Activated CD4-positive, alpha-beta T cell treated with anti-CD3 and anti-CD28 coated beads, Interleukin-10, Interleukin-2, amounts not matched to agents 100 ng/mL and 50 ng/mL, durations not matched to agents 16 hours and 8 hours (primary cell): ENCODE measurements at regions not wholly inside any gene's neighbourhood (a gene's known extent, or its start where the extent isn't known, plus 50 kb on each side); places are given as distances from the start of the nearest gene placed in this dataset.
"Not testable (repeated sequence)": the region's sequence is repeated elsewhere in the genome, so short reads cannot be mapped to it uniquely, and the experiment has no call there.

ENCODE experiments used
- DNase-seq: peaks from one replicate; pipeline ENCODE4 v3.0.0-alpha.2; 2020

- DNase-seq = no peak
Measured at GRCh38 chrX:121172703-121173102, 125.3 kb downstream of the GLUD2 start.

DNA sequence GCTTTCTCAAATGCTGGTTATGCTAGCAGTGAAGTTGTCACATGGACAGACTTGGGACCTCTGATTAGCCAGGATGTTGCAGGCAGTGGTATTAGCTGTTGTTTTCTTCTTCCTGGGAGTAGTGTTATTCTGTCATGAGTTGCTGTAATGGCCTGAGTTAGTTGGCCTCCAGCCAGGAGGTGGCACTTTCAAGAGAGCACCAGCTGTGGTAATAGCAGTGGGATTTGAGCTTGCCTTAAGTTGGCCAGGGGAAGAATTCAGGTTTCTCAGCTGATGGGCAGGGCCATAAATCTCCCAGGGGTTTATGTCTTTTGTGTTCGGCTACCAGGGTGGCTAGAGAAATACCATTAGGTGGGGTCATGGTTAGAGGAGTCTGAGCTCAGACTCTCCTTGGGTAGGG, 132.6 kb downstream of the GLUD2 start:
- DNase-seq = no peak

DNA sequence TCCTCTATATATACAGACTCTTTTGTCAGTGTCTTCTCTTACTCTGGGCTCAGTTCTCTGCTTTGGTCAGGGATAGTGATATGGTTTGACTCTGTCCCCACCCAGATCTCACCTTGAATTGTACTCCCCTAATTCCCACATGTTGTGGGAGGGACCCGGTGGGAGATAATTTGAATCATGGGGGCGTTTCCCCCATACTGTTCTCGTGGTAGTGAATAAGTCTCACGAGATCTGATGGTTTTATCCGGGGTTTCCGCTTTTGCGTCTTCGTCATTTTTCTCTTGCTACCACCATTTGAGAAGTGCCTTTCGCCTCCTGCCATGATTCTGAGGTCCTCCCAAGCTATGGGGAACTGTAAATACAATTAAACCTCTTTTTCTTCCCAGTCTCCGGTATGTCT, 144.4 kb downstream of the GLUD2 start:
- DNase-seq = no peak

GRCh38 chrX:121195719-121196118, 148.3 kb downstream of the GLUD2 start:
- no peak for DNase-seq

DNA sequence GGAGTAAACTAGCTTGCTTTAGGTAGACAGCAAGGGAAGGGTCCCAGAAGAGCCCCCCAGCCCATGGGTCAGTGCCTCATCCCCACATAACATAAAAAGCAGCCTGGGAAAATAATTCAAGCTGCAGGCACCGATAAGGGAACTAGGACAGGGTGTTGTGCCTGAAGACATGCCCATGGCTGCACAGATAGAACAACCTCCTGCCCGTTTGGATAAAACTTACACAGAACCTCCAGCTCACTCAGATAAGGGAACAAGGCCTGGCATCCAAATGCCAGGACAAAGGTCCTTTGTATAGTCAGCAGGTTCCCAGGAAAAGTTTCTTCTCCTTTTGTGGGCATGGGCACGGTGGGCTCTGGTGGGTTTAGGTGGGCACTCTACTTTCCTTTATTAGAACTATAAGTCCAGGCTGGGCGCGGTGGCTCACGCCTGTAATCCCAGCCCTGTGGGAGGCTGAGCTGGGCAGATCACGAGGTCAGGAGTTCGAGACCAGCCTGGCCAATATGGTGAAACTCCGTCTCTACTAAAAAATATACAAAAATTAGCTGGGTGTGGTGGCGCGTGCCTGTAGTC, 149.5 kb downstream of the GLUD2 start:
- not testable (repeated sequence) for DNase-seq

- DNase-seq = no peak
Measured at GRCh38 chrX:121208563-121208962, 161.2 kb downstream of the GLUD2 start.

DNA sequence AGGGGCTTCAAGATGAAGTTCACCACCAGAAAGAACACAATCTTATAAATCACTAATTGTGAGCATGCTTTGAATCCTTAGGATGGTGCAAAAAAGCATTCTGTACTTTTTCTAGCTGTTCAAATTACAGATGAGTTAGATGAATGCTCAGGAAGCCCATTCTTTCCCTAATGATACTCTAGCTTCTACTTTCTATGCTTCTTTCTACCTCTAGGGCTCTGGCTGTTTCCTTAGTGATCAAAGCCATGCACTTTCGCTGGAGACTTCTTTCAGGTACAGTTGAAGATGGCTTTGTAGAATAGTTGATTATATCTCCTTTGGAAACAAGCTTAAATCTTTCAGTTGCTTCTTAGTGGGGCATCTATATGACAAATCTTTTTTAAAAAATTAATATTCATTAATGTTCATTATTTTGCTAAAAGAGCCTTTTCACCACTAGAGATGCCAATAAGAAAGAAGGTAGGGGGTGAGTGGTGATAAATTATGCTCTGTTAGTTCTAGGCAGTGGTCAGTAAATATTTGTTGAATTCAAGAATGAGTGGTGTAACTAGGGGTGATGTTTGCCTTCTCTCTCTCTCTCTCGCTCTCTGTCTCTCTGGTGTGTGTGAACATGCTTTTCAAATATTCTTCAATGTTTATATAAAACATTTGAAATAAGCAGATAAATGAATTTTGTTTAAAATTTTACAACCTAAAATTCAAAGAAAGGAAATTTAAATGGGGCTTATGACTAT, 169.4 kb downstream of the GLUD2 start:
- DNase-seq = no peak

DNA sequence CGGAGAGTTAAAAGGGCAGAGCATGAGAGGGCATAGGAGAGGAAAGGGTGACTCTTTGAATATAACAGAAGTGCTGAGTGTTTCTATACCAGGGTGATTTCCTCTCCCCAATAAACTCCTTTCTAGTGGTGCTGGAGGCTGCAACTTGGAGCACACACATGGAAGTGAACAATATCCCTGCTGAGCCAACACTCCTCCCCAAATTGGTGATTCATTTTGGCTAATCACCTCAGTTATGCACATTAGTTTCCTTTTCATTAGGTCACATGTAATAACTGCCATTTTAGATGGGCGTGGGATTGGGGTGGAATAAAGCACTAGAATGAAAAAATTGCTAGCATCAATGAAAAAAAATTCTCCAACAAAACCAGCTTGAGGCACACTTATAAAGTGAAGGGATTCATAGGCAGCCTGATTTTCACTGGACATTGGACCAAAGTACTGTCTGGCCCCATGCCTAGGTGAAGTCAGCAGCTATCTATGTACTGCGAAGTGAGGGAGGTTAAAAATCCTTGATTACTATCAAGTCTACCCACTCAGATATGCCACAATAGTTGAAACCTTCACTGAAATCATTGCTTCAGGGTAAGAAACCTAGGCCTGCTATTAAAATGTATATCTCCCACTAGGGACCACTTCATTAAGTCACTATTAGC, 174.0 kb downstream of the GLUD2 start:
- no peak for DNase-seq

DNA sequence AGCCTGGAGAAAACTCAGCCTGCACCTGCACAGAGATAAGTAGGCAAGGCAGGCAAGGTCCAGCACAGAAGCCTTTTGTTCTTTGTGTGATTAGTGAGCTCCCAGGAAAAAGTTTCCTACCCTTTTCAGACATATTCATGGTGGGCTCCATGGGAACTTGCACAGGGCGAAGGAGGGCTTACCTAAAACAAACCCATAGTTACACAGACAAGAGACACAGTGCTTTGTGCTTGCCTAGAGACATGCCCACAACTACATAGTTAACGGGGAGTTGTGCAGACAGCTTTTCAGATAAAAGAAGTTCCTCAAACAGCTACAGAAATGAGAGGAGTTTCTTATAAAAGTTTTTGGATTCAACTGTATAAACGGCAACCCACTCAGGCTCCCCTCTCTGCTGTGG, 180.5 kb downstream of the GLUD2 start:
- DNase-seq = no peak

- DNase-seq = no peak
Measured at GRCh38 chrX:121231566-121232358, 184.4 kb downstream of the GLUD2 start.

- no peak for DNase-seq
Measured at GRCh38 chrX:121236040-121236439, 188.6 kb downstream of the GLUD2 start.

DNA sequence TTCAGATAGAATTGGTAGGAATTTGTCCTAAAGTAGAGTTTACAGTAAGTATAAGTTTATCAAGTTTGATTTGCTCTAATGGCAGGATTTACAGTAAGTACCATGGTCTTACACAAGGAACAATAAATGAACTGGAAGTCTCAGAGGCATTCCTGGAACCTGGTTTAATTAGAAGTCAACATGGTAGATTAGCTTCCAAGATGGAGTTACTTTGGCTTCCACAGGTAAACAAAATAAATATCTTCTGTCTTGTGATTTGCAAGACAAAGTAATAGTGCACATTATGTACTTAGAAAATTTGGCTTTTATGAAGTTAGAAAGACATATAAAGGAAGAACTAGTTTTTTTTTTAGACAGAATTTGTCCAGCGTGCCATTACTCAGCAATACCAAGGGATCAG, 190.7 kb downstream of the GLUD2 start:
- DNase-seq = no peak

DNA sequence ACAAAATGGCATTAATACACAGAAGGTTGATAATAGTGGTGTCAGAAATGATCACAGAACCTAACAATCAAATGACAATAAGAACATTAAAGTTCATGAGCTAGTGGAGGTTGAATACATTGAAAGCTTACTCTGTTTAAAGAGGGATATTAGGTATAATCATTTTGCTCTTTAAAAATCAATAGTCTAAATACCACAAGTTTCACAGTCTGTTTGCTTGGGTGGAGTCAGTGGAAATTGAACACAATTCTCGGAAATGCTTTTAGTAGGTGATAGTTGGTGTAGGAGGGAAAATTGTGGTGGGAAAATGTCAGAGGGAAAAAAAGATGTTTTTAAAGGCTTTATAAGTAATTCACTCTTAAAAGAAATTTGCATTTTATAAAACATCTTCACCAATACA, 197.1 kb downstream of the GLUD2 start:
- DNase-seq = no peak

DNA sequence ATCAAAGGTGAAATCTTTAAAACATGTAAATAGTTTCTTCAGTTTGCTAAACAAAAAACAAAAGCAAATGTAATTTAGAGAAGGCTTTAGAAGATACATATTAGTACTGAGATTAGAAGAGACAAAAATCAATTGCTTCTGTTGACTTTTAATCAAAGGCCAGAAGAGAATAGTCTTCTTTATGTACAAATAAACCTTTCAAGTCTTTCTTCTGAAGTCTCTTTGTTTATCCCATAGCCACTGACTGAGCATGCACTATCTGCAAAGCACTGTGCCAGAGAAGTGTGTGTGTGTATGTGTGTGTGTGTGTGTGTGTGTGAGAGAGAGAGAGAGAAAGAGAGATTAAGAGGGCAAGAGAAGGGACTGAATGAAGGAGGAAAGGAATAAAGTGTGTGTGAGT, 198.4 kb downstream of the GLUD2 start:
- no peak for DNase-seq

GRCh38 chrX:121254336-121254735, 206.9 kb downstream of the GLUD2 start:
- DNase-seq = peak; percentile 18

- DNase-seq = peak; percentile 51
Measured at GRCh38 chrX:121256647-121257046, 209.2 kb downstream of the GLUD2 start.

DNA sequence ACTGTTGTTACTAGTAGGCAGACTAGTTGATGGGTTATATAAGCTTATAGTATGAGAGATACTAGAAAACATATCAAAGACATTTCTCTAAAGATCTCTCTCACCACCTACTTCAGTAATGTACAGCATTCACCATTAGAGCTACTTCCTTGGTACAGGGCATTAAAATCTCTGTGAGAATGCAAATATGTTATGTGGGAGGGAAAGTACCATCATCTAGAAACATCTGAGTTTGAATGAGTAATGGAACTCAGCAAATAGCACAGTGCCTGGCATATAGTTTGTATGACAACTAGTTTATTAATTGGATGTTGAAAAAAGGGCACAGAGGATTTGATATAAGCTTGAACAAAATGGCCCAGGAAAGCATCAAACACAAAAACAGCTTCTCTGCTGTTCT, 211.1 kb downstream of the GLUD2 start:
- DNase-seq = no peak

DNA sequence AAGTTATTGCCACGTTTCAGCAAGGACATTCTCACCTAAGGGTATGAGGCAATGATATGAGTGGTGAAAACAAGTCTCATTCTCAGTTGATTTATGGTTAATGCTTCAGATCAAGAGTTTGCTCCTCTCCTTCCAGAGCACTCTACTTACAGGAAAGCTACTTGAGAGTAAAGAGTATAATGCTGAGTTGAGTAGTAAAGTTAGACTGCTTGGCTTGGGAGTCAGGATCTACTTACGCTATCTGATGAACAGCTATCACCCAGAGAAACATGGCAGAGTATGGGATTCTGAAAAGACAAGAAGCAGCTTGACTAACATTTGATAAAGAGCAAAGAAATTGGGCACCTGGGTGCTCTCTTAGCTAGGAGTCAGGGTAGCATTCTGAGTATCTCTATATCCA, 211.8 kb downstream of the GLUD2 start:
- no peak for DNase-seq

GRCh38 chrX:121260596-121261240, 213.3 kb downstream of the GLUD2 start:
- no peak for DNase-seq

DNA sequence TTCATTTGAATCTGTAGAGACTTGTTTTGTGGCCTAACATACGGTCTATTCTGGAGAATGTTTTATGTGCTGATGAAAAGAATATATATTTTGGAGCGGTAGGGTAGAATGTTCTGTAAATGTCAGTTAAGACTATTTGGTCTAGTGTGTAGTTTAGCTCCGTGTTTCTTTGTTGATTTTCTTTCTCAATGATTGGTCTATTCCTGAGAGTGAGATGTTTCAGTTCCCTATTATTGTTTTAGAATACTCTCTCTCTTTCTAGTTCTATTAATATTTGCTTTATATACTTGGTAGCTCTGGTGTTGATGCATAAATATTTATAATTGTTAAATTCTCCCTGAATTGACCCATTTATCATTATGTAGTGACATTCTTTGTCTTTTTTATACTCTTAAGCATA, 236.5 kb downstream of the GLUD2 start:
- no peak for DNase-seq

GRCh38 chrX:121298499-121298898, 251.1 kb downstream of the GLUD2 start:
- DNase-seq = peak; percentile 9

- peak; percentile 33 for DNase-seq
Measured at GRCh38 chrX:121301356-121301755, 253.9 kb downstream of the GLUD2 start.

DNA sequence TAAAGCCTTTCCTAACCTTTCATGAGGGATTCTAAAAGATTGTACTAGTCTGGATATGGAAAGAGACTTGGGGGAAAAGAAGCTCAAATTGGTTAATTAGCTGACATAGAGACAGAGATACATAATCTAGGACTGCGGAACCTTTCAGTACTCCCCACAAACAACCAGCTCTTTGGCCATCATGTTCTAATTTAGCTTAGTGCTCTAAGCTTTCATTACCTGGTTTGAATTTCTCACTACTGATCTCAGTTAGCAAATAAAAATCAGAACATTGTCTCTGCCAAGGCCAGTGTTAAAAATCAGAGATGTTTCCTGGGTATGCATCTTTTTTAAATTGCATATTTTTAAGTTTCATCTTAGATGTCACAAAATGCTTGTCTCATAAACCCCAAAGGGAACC, 254.4 kb downstream of the GLUD2 start:
- DNase-seq = no peak
